Smooth muscle cell (in vitro differentiated cells): ENCODE measurements at regions not wholly inside any gene's neighbourhood (a gene's known extent, or its start where the extent isn't known, plus 50 kb on each side); places are given as distances from the start of the nearest gene placed in this dataset.

ENCODE experiments used
- DNase-seq: peaks from one replicate; lab custom pipeline; 2025; ENCODE audit not compliant: unreplicated experiment; lab: John Stamatoyannopoulos, UW
- H2AFZ ChIP-seq: fragments of 200-600 bp; sonication (generic); 2 replicates; pipeline ENCODE4 v1.6.0; 2016; ENCODE audit warnings: antibody characterized with exemption, low read depth, mild to moderate bottlenecking
- H3F3A ChIP-seq: fragments of 200-600 bp; sonication (generic); 2 replicates; pipeline ENCODE4 v1.6.0; 2017; ENCODE audit warnings: antibody characterized with exemption, low read depth
- H3K27ac ChIP-seq: fragments of 200-600 bp; sonication (generic); 2 replicates; pipeline ENCODE4 v1.5.1; 2016; ENCODE audit warnings: low read depth, mild to moderate bottlenecking
- H3K27me3 ChIP-seq: fragments of 200-600 bp; sonication (generic); 2 replicates; pipeline ENCODE4 v1.6.1; 2016; ENCODE audit warnings: low read depth, mild to moderate bottlenecking
- H3K36me3 ChIP-seq: fragments of 200-600 bp; sonication (generic); 2 replicates; pipeline ENCODE4 v1.5.1; 2016; ENCODE audit warnings: low read depth
- H3K4me1 ChIP-seq: fragments of 200-600 bp; sonication (generic); 2 replicates; pipeline ENCODE4 v1.5.1; 2016; ENCODE audit warnings: low read depth
- H3K4me2 ChIP-seq: fragments of 200-600 bp; sonication (generic); 2 replicates; pipeline ENCODE4 v1.6.0; 2016; ENCODE audit warnings: mild to moderate bottlenecking
- H3K4me3 ChIP-seq: fragments of 200-600 bp; sonication (generic); 2 replicates; pipeline ENCODE4 v1.5.1; 2016; ENCODE audit warnings: mild to moderate bottlenecking
- H3K79me2 ChIP-seq: fragments of 200-600 bp; sonication (generic); 2 replicates; pipeline ENCODE4 v1.6.0; 2016; ENCODE audit warnings: low read depth, mild to moderate bottlenecking
- H3K9ac ChIP-seq: fragments of 200-600 bp; sonication (generic); 2 replicates; pipeline ENCODE4 v1.6.0; 2016; ENCODE audit warnings: low read depth
- H3K9me3 ChIP-seq: fragments of 200-600 bp; sonication (generic); replicated peaks from 2 replicates; pipeline ENCODE4 v1.5.1; 2016; ENCODE audit warnings: low read depth
- H4K20me1 ChIP-seq: fragments of 200-600 bp; sonication (generic); 2 replicates; pipeline ENCODE4 v1.6.0; 2016; ENCODE audit warnings: low read depth
- CTCF ChIP-seq: fragments of 200-600 bp; sonication (generic); IDR thresholded peaks from 2 replicates; pipeline ENCODE4 v1.5.1; 2017; ENCODE audit warnings: borderline replicate concordance, mild to moderate bottlenecking, antibody characterized with exemption; ENCODE audit not compliant: insufficient read depth, poor library complexity, severe bottlenecking
- WGBS: methylation state at CpG from one replicate; pipeline ENCODE4 v1.1.7; 2016; ENCODE audit warnings: low lambda C conversion rate; 5-methylcytosine and 5-hydroxymethylcytosine counted together

- Histone ChIP-seq H3K4me2 (no peak overlapping the region), H2AFZ (no peak overlapping the region), H3K4me1 (no peaks in the 10 kb centered on the region), H3K79me2 (no peaks in the 10 kb centered on the region), H3K9me3 (no peaks in the 10 kb centered on the region), H3K27ac (no peak overlapping the region), H3K4me3 (no peak overlapping the region), H3K27me3 (no peaks in the 10 kb centered on the region), H3F3A (no peaks in the 10 kb centered on the region), H3K36me3 (no peaks in the 10 kb centered on the region), H3K9ac (no peak overlapping the region), H4K20me1 (no peaks in the 10 kb centered on the region)
- DNase-seq = no peak
- TF ChIP-seq CTCF = no peak
- WGBS = 100% methylated on average over 1 of the region's 1 CpG
Measured at GRCh38 chr7:106602062-106602461, 58.9 kb downstream of the CCDC71L start.

- Histone ChIP-seq H3K9me3 (no peaks in the 10 kb centered on the region), H3K79me2 (no peaks in the 10 kb centered on the region), H3K4me1 (no peaks in the 10 kb centered on the region), H2AFZ (peak overlapping the region; percentile 27), H3K9ac (no peak overlapping the region), H3K4me3 (no peak overlapping the region), H3K27me3 (no peaks in the 10 kb centered on the region), H3K27ac (no peak overlapping the region), H4K20me1 (no peaks in the 10 kb centered on the region), H3F3A (no peaks in the 10 kb centered on the region), H3K36me3 (no peaks in the 10 kb centered on the region), H3K4me2 (no peak overlapping the region)
- DNase-seq = no peak
- no peak for TF ChIP-seq CTCF
- 64% methylated on average over 3 of the region's 3 CpGs for WGBS
Measured at GRCh38 chr7:106600569-106601373, 60.2 kb downstream of the CCDC71L start.

GRCh38 chr7:106599343-106599698, 61.6 kb downstream of the CCDC71L start:
- no peaks in the 10 kb centered on the region for H3K4me1 ChIP-seq
- H3K27ac ChIP-seq = no peak overlapping the region
- H3F3A ChIP-seq = no peaks in the 10 kb centered on the region
- no peaks in the 10 kb centered on the region for H4K20me1 ChIP-seq
- H3K79me2 ChIP-seq = no peaks in the 10 kb centered on the region
- H3K36me3 ChIP-seq = no peaks in the 10 kb centered on the region
- H3K4me3 ChIP-seq = no peak overlapping the region
- no peaks in the 10 kb centered on the region for H3K27me3 ChIP-seq
- H2AFZ ChIP-seq = peak overlapping the region; percentile 84
- no peak for DNase-seq
- no peaks in the 10 kb centered on the region for H3K9me3 ChIP-seq
- WGBS = 80% methylated on average over 3 of the region's 3 CpGs
- TF ChIP-seq CTCF = no peak
- no peak overlapping the region for H3K9ac ChIP-seq
- H3K4me2 ChIP-seq = no peak overlapping the region
